GM21786 (cell line): ENCODE measurements at regions not wholly inside any gene's neighbourhood (a gene's known extent, or its start where the extent isn't known, plus 50 kb on each side); places are given as distances from the start of the nearest gene placed in this dataset.

Experiments
- ATAC-seq: cut with Tn5 transposase; IDR thresholded peaks from one replicate; pipeline ENCODE4 v1.9.1; 2021; ENCODE audit not compliant: unreplicated experiment

GRCh38 chr1:58312971-58313563 lies 233.5 kb downstream of the OMA1 start:
- no peak for ATAC-seq

GRCh38 chr1:58312461-58312860 lies 234.1 kb downstream of the OMA1 start:
- no peak for ATAC-seq

GRCh38 chr1:58310881-58311280 lies 235.6 kb downstream of the OMA1 start:
- ATAC-seq, result no peak

GRCh38 chr1:58310469-58310868 lies 236.1 kb downstream of the OMA1 start:
- ATAC-seq, result no peak

GRCh38 chr1:58308206-58308605 lies 238.3 kb downstream of the OMA1 start:
- ATAC-seq, result no peak

- no peak for ATAC-seq
Observed at GRCh38 chr1:58307431-58307830, 239.1 kb downstream of the OMA1 start.

GRCh38 chr1:58305622-58306021 lies 240.9 kb downstream of the OMA1 start:
- ATAC-seq, result no peak

GRCh38 chr1:58304346-58304975 lies 242.1 kb downstream of the OMA1 start:
- ATAC-seq, result no peak

- no peak for ATAC-seq
Observed at GRCh38 chr1:58303841-58304240, 242.7 kb downstream of the OMA1 start.

GRCh38 chr1:58293388-58293787 lies 253.1 kb downstream of the OMA1 start:
- no peak for ATAC-seq

- no peak for ATAC-seq
Observed at GRCh38 chr1:58290685-58291372, 255.7 kb downstream of the OMA1 start.

GRCh38 chr1:58288624-58289142 lies 257.8 kb downstream of the OMA1 start:
- no peak for ATAC-seq

GRCh38 chr1:58287894-58288623 lies 258.5 kb downstream of the OMA1 start:
- ATAC-seq, result no peak

GRCh38 chr1:58284225-58284510 lies 262.4 kb downstream of the OMA1 start:
- ATAC-seq, result no peak

GRCh38 chr1:58283388-58284224 lies 262.9 kb downstream of the OMA1 start:
- no peak for ATAC-seq

- ATAC-seq, result no peak
Observed at GRCh38 chr1:58282623-58283387, 263.7 kb downstream of the OMA1 start.

- ATAC-seq, result no peak
Observed at GRCh38 chr1:58266242-58266641, 280.3 kb downstream of the OMA1 start.

- ATAC-seq, result no peak
Observed at GRCh38 chr1:58264462-58264861, 282.1 kb downstream of the OMA1 start.

GRCh38 chr1:58262702-58263101 lies 283.8 kb downstream of the OMA1 start:
- ATAC-seq, result no peak

- no peak for ATAC-seq
Observed at GRCh38 chr1:58258082-58258481, 288.4 kb downstream of the OMA1 start.
